ENCODE measurements at regions not wholly inside any gene's neighbourhood (a gene's known extent, or its start where the extent isn't known, plus 50 kb on each side); places are given as distances from the start of the nearest gene placed in this dataset.

DNA sequence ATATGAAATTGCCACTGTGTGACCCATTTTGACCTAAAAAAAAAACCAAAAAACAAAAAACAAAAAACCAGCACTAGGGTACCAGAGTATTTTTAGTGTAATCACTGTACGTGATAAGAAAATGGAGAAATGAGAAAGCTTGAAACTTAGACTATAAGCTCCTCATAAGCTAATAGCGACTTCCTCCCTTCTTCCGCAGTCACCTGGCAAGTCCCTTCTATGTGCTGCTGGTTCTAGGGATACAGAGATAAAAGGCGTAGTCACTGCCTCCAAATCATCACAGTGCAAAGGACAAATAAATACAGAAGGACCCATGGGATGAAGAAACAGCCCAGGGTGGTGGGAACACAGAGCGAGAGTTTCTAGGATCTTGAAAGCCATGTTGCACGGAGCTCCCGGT is 190.3 kb downstream of the TM9SF2 start (continued):
- TF ChIP-seq NRF1 (IDR thresholded peaks at IDR 0.05; ENCODE audit: low read depth, low read length) (no peak), TBP (IDR thresholded peaks at IDR 0.05; ENCODE audit: low read depth, low read length) (no peak), SIX5 (IDR thresholded peaks at IDR 0.05; ENCODE audit: low read depth, low read length) (no peak), HDAC6 (IDR thresholded peaks at IDR 0.05; ENCODE audit: low read depth, low read length) (no peak)

Data from H1 (cell line).